ENCODE measurements at regions not wholly inside any gene's neighbourhood (a gene's known extent, or its start where the extent isn't known, plus 50 kb on each side); places are given as distances from the start of the nearest gene placed in this dataset.
A peak's percentile ranks its signal among the peaks of the same experiment; 100 is the strongest.

GRCh38 chr11:110782616-110783015 lies 70.4 kb upstream of the ARHGAP20 start:
- DNase-seq (ENCODE audit: low spot score), result no peak

- DNase-seq (ENCODE audit: low spot score), result no peak
These were observed 66.9 kb upstream of the ARHGAP20 start for GRCh38 chr11:110779108-110779507.

GRCh38 chr11:110778343-110778742 lies 66.1 kb upstream of the ARHGAP20 start:
- DNase-seq (ENCODE audit: low spot score), result no peak

GRCh38 chr11:110777775-110778174 lies 65.5 kb upstream of the ARHGAP20 start:
- peak; percentile 21 for DNase-seq (ENCODE audit: low spot score)

GRCh38 chr11:110776081-110776480 lies 63.8 kb upstream of the ARHGAP20 start:
- DNase-seq (ENCODE audit: low spot score), result no peak

GRCh38 chr11:110774138-110775014 lies 62.1 kb upstream of the ARHGAP20 start:
- no peak for DNase-seq (ENCODE audit: low spot score)

- DNase-seq (ENCODE audit: low spot score), result no peak
These were observed 61.2 kb upstream of the ARHGAP20 start for GRCh38 chr11:110773442-110773841.

- DNase-seq (ENCODE audit: low spot score), result no peak
These were observed 60.6 kb upstream of the ARHGAP20 start for GRCh38 chr11:110772863-110773262.

GRCh38 chr11:110766316-110766715 lies 54.1 kb upstream of the ARHGAP20 start:
- no peak for DNase-seq (ENCODE audit: low spot score)

- DNase-seq (ENCODE audit: low spot score), result no peak
These were observed 52.2 kb upstream of the ARHGAP20 start for GRCh38 chr11:110764485-110764884.

GRCh38 chr11:110763249-110764011 lies 51.2 kb upstream of the ARHGAP20 start:
- peak; percentile 26 for DNase-seq (ENCODE audit: low spot score)

GRCh38 chr11:110762590-110762989 lies 50.4 kb upstream of the ARHGAP20 start:
- DNase-seq (ENCODE audit: low spot score), result no peak
